Body of pancreas (tissue), 4 donors: ENCODE measurements at regions not wholly inside any gene's neighbourhood (a gene's known extent, or its start where the extent isn't known, plus 50 kb on each side); places are given as distances from the start of the nearest gene placed in this dataset.

Experiments used
- ATAC-seq: fragments of 150-250 bp; one replicate; pipeline ENCODE4 v1.9.1; 2016
- DNase-seq, 4 donors: peaks; one replicate each; pipeline ENCODE4 v3.0.0-alpha.2; 2019
- H3K27ac ChIP-seq, 4 donors: fragments of 200-600 bp; sonication (generic); 1 replicate in 3 of 4; 2 replicates in 1 of 4; pipeline versions ENCODE4 v1.5.1 to v1.6.1; 2016 to 2019; ENCODE audit warnings: mild to moderate bottlenecking in 1 of 4, mixed read lengths in 1 of 4, moderate library complexity in 1 of 4
- H3K27me3 ChIP-seq, 2 donors: fragments of 200-600 bp; sonication (generic); one replicate each; pipeline ENCODE4 v1.6.0; 2016; ENCODE audit warnings: mild to moderate bottlenecking in 1 of 2
- H3K36me3 ChIP-seq, 2 donors: fragments of 200-600 bp; sonication (generic); replicated peaks in 1 of 2; 2 replicates each; pipeline ENCODE4 v1.5.1; 2016; ENCODE audit warnings: low read depth in 2 of 2; ENCODE audit not compliant: insufficient read depth in 1 of 2
- H3K4me1 ChIP-seq: fragments of 200-600 bp; sonication (generic); one replicate; pipeline ENCODE4 v1.6.0; 2016
- H3K4me3 ChIP-seq, 2 donors: fragments of 200-600 bp; sonication (generic); 1 replicate in 1 of 2; 2 replicates in 1 of 2; pipeline ENCODE4 v1.5.1; 2016 to 2019
- H3K9me3 ChIP-seq, 3 donors: fragments of 200-600 bp; sonication (generic); 1 replicate in 2 of 3; 2 replicates in 1 of 3; pipeline ENCODE4 v1.5.1; 2016
- CTCF ChIP-seq, 7 experiments: fragments of 450-650 bp in 4 of 7; fragments of 200-600 bp in 3 of 7; sonication (generic) in 3 of 7; IDR thresholded peaks; one replicate each; pipeline ENCODE4 v1.5.1; 2016 to 2019; ENCODE audit warnings: antibody characterized with exemption in 7 of 7
- POLR2A ChIP-seq, 3 donors: fragments of 450-650 bp; IDR thresholded peaks; one replicate each; pipeline ENCODE4 v1.6.1; 2016; ENCODE audit warnings: antibody characterized with exemption in 3 of 3, mild to moderate bottlenecking in 2 of 3
- WGBS, 2 donors: methylation state at CpG; one replicate each; pipeline ENCODE4 v1.1.5; 2017; 5-methylcytosine and 5-hydroxymethylcytosine counted together
- intact Hi-C: fragments of 100-400 bp; cut with DNase I; formaldehyde crosslinking; loops from one replicate; pipeline ENCODE4 v1.15.1; 2023

- no peaks in the 10 kb centered on the region for H3K9me3 ChIP-seq
- no peak overlapping the region for H3K27ac ChIP-seq
- DNase-seq = no peak
- H3K4me3 ChIP-seq = no peak overlapping the region
- H3K27me3 ChIP-seq = no peaks in the 10 kb centered on the region
- no peak for TF ChIP-seq POLR2A (IDR thresholded peaks at IDR 0.05)
- TF ChIP-seq CTCF (IDR thresholded peaks at IDR 0.05) = no peak
- H3K36me3 ChIP-seq = no peaks in the 10 kb centered on the region
- intact Hi-C loops = no loop called here
- WGBS, 2 donors = 11 to 13% methylated on average over 3 of the region's 3 CpGs
- no peak for ATAC-seq
- no peaks in the 10 kb centered on the region for H3K4me1 ChIP-seq
Measured at GRCh38 chr16:35841632-35842031, 2382.2 kb downstream of the TP53TG3F start.

GRCh38 chr16:35862242-35862641 lies 2402.8 kb downstream of the TP53TG3F start:
- ATAC-seq = no peak
- no peaks in the 10 kb centered on the region for H3K4me1 ChIP-seq
- intact Hi-C loops = no loop called here
- TF ChIP-seq POLR2A (IDR thresholded peaks at IDR 0.05) = no peak
- TF ChIP-seq CTCF (IDR thresholded peaks at IDR 0.05) = no peak
- no peak overlapping the region for H3K4me3 ChIP-seq
- DNase-seq = no peak
- H3K36me3 ChIP-seq = no peaks in the 10 kb centered on the region
- H3K9me3 ChIP-seq = no peaks in the 10 kb centered on the region
- no peak overlapping the region for H3K27ac ChIP-seq
- no peaks in the 10 kb centered on the region for H3K27me3 ChIP-seq

- DNase-seq (no peak), ATAC-seq (no peak)
- no peak for TF ChIP-seq CTCF (IDR thresholded peaks at IDR 0.05)
- Histone ChIP-seq H3K4me1 (no peaks in the 10 kb centered on the region), H3K27ac (no peak overlapping the region), H3K4me3 (no peak overlapping the region), H3K27me3 (no peaks in the 10 kb centered on the region), H3K9me3 (no peaks in the 10 kb centered on the region), H3K36me3 (no peaks in the 10 kb centered on the region)
- intact Hi-C loops = no loop called here
- WGBS, 2 donors = 23 to 27% methylated on average over 3 of the region's 3 CpGs
Measured at GRCh38 chr16:35868630-35869029, 2409.2 kb downstream of the TP53TG3F start.

GRCh38 chr16:35873472-35873871 lies 2414.1 kb downstream of the TP53TG3F start:
- WGBS, 2 donors = 39 to 48% methylated on average over 4 of the region's 4 CpGs
- intact Hi-C loops = no loop called here
- H3K36me3 ChIP-seq = no peaks in the 10 kb centered on the region

GRCh38 chr16:35881654-35882053 lies 2422.2 kb downstream of the TP53TG3F start:
- DNase-seq (no peak), ATAC-seq (no peak)
- WGBS, 2 donors = 54 to 59% methylated on average over 2 of the region's 2 CpGs
- Histone ChIP-seq H3K27ac (no peak overlapping the region), H3K27me3 (no peaks in the 10 kb centered on the region), H3K9me3 (no peaks in the 10 kb centered on the region), H3K4me3 (no peak overlapping the region), H3K36me3 (no peaks in the 10 kb centered on the region), H3K4me1 (no peaks in the 10 kb centered on the region)
- intact Hi-C loops = no loop called here
- TF ChIP-seq CTCF (IDR thresholded peaks at IDR 0.05) (no peak), POLR2A (IDR thresholded peaks at IDR 0.05) (no peak)

More at GRCh38 chr16:35873472-35873871, 2414.1 kb downstream of the TP53TG3F start:
- Histone ChIP-seq H3K4me3 (no peak overlapping the region), H3K27me3 (no peaks in the 10 kb centered on the region), H3K27ac (no peak overlapping the region), H3K4me1 (no peaks in the 10 kb centered on the region), H3K9me3 (no peaks in the 10 kb centered on the region)
- no peak for ATAC-seq
- no peak for DNase-seq
- no peak for TF ChIP-seq POLR2A (IDR thresholded peaks at IDR 0.05)
